GM21360 (cell line): ENCODE measurements at regions not wholly inside any gene's neighbourhood (a gene's known extent, or its start where the extent isn't known, plus 50 kb on each side); places are given as distances from the start of the nearest gene placed in this dataset.
A peak's percentile ranks its signal among the peaks of the same experiment; 100 is the strongest.

ENCODE experiments used
- ATAC-seq: cut with Tn5 transposase; IDR thresholded peaks from one replicate; pipeline ENCODE4 v1.9.1; 2021; ENCODE audit warnings: mild to moderate bottlenecking, moderate library complexity; ENCODE audit not compliant: unreplicated experiment

GRCh38 chr4:138030375-138030774 is 211.8 kb downstream of the SLC7A11 start:
- no peak for ATAC-seq

DNA sequence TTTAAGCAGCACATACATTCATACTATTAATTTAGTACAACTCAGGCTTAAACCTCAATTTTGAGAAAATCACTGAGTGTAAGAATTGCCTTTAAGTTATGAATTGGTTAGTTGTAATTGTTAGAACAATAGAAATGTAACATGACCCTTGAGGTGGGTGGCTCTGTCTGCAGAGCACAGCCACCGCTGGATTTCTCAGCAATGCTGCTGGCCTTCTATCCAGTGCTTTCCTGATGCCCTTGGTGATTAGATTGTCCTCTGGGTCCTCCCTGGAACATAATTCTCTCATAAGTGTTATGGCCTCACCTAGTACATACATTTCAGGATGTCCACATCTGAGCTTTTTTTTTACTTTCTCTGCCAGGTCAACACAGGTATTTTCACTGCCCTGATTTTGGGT is 213.2 kb downstream of the SLC7A11 start:
- no peak for ATAC-seq

DNA sequence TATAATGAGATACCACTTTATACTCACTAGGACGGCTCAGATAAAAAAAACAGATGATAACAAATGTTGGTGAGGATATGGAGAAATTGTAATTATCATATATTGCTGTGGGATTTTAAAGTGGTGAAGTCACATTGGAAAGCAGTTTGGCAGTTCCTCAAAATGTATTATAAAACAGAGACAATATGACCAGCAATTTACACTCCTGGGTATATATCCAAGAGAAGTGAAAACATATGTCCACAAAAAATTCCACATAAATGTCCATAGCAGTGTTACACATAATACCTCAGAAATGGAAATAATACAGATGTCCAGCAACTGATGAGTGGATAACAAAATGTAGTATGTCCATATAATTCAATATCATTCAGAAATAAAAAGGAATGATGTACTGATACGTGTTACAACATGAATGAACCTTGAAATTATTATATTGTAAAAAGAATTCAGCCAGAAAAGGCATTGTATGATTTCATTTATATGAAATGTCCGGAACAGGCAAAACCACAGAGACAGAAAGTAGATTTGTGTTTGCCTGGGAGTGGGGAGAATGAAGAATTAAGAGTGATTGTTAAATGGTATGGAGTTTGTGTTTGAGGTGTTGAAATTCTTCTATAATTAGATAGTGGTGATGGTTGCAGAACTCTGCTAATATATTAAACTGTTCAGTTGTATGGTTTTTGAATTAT is 220.9 kb downstream of the SLC7A11 start:
- no peak for ATAC-seq

DNA sequence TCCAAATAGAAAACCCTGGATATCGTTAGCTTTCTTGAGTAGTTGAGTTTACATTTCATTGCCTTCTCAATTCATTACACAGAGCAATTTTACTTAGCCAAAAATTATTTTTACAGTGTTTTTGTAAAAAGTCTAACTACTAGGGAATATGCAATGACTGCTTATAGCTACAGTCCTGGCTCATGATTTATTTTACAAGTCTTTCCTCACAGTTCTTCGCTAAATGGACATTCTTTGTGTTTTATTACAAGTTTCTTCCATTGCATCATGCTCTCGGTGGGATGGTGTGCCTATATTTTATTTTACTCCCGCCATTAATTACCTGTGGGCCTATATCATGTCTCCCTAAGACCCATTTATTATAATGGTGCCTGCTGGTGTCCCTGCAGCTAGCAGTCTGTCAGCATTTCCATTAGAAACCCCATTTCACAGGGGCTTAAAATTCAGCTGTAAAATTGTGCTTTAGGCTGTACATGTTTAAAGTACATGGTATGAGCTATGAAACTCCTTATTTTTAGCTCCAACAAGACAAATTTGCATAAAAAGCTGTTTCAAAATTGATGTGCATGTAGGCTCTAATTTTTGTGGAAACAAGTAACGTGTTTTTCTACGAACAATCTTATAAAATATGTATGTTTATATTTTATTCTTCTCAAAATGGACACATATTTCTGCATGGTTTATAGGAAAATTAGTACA is 227.4 kb downstream of the SLC7A11 start:
- ATAC-seq = no peak

- no peak for ATAC-seq
These were observed 228.5 kb downstream of the SLC7A11 start for GRCh38 chr4:138013625-138014024.

- ATAC-seq = peak; percentile 81
These were observed 231.5 kb downstream of the SLC7A11 start for GRCh38 chr4:138010639-138011038.

DNA sequence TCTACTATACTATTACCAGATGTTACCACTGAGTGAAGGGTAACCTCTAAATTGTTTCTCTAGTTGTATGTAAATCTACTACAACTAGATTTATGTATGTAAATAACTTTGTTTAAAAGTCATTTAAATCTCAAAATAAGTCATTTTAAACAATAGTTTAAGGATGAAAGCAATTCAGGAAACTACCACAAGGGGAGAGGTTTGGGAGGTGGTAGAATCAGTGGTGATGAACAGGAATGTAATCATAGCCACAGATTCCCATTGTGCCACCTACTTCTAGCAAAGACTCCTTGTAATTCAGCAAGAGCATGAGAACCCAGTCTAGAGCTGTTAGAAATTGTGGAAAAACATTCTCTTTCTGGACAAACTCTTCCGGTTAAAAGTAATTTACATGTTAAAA is 234.6 kb downstream of the SLC7A11 start:
- ATAC-seq = no peak

DNA sequence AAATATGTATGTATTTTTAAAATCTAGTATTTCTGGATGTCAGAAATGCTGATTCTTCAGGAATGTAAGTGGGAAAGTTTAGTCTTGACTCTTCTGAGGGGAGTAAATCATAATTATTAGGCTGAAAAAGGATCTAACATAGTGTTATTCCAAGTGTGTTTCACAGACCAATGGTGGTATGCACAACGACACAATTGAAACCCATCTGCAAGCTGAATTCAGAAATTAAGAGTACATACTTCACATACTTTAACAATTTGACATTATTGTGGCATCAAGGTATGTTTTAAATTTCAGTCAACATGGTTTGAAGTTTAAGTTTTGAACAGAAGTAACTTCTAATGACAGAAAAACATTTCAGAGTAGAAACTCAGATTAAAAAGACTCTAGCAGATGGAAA is 236.7 kb downstream of the SLC7A11 start:
- ATAC-seq = no peak

GRCh38 chr4:138003248-138003647 is 238.9 kb downstream of the SLC7A11 start:
- ATAC-seq = peak; percentile 99

- no peak for ATAC-seq
These were observed 243.3 kb downstream of the SLC7A11 start for GRCh38 chr4:137998666-137999429.

DNA sequence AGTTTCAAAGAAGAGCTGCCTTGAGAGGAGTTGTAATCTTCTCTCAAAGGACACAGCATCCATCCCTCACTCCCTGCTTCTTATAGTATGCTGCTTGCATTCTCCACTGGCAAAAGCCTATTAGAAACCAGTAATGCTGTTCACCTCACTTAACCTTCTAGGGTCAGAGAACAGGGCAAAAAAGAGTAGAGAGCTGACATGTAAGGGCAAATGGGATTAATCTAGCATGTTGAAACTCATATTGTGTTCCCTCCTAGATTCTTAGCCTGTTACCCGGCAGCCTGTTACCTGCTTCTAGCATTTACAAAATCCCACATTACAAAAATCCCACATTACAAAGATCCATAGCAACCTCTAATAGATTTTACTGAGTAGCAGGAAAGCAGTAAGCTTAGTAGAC is 244.7 kb downstream of the SLC7A11 start:
- no peak for ATAC-seq

- no peak for ATAC-seq
These were observed 247.3 kb downstream of the SLC7A11 start for GRCh38 chr4:137994853-137995252.

- no peak for ATAC-seq
These were observed 248.9 kb downstream of the SLC7A11 start for GRCh38 chr4:137993232-137993631.

- no peak for ATAC-seq
These were observed 260.9 kb downstream of the SLC7A11 start for GRCh38 chr4:137981277-137981676.

DNA sequence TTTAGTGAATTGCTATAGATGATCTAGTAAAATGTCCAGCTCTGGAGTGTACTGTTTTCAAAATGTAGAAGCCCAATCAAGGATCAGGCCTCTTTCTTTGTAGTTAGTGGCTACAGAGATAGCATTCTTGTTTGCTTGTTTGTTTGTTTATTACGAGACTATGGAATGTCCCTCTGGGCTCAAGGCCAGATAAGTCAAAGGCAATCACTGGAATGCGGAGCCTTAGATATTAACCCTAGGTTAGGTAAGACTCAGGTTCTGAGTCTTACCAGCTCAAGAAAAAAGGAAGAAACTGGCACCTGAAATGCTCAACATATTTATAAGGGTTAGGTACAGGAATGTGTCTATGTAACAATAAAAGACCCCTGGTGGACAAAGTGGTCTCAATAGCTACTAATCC is 261.5 kb downstream of the SLC7A11 start:
- no peak for ATAC-seq

DNA sequence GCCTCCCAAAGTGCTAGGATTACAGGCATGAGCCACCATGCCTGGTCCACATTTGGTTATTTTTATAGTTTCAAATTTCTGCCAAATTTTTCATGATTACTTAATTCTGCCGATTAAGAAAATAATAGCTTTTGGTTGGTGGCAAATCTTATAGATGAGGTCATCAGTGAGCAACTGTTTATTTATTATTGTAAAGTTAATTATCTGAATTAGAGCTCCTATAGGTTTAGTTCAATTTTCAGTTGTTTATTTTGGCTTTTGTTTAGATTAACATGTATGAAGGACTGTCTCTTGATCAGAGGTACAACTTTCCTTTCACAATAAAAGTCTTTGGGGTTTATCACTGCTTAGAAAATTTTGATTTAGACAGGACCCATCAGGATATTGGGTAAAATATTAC is 262.2 kb downstream of the SLC7A11 start:
- ATAC-seq = no peak

GRCh38 chr4:137968956-137969678 is 273.0 kb downstream of the SLC7A11 start:
- no peak for ATAC-seq

DNA sequence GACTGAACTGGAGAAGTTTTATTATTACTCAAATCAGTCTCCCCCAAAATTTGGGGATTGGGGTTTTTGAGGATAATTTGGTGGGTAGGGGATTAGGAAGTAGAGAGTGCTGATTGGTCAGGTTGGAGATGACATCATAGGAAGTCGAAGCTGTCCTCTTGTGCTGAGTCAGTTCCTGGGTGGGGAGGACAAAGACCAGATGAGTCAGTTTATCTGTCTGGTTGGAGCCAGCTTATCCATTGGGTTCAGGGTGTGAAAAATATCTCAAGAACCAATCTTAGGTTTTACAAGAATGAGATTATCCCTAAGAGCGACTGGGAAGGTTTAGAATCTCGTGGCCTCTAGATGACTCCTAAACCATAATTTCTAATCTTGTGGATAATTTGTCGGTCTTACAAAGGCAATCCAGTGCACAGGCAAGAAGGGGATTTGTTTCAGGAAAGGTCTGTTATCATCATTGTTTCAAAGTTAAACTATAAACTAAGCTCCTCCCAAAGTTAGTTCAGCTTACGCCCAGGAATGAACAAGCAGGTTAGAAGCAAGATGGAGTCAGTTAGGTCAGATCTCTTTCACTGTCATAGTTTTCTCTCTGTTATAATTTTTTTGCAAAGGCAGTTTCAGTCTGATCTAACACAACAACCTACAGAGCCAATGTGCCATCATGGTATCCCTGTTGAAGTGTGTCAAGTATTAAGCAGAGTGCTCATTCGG is 274.5 kb downstream of the SLC7A11 start:
- no peak for ATAC-seq

DNA sequence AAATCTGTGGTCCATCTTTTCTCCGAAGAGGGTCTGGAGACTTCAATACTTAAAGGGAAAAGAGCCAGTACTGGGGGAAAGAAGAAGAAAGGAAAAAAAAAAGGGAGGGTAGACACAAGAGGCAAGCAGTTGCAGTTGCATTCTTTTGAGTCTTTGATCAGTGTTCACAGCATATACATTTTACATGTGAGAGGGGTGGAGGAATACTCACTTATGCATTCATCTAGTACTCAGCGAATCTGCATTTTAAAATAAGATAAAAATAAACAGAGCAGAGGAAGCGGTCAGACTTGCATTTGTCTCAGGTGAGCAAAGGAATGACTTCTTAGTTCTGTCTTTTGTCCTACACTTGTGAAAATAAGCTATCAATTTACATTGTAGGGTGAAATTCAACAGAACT is 275.6 kb downstream of the SLC7A11 start:
- no peak for ATAC-seq

- no peak for ATAC-seq
These were observed 281.1 kb downstream of the SLC7A11 start for GRCh38 chr4:137961051-137961438.
